HL-60 (cell line): ENCODE measurements at regions not wholly inside any gene's neighbourhood (a gene's known extent, or its start where the extent isn't known, plus 50 kb on each side); places are given as distances from the start of the nearest gene placed in this dataset.

ENCODE experiments used
- DNase-seq, 2 experiments: peaks; one replicate each; pipeline ENCODE4 v3.0.0-alpha.2; 2010 to 2020; ENCODE audit warnings: low read depth in 1 of 2, low spot score in 1 of 2
- H3K27ac ChIP-seq: fragments of 250-450 bp; sonication (Bioruptor Pico); replicated peaks from 2 replicates; pipeline ENCODE4 v1.5.1; 2020; ENCODE audit warnings: mild to moderate bottlenecking, moderate library complexity
- H3K27me3 ChIP-seq: fragments of 250-450 bp; sonication (Bioruptor Pico); 2 replicates; pipeline ENCODE4 v1.5.1; 2021; ENCODE audit warnings: mild to moderate bottlenecking, moderate library complexity; ENCODE audit not compliant: insufficient read depth, poor library complexity, severe bottlenecking
- H3K4me3 ChIP-seq: replicated peaks from 2 replicates; pipeline ENCODE4 v1.5.1; 2011; ENCODE audit warnings: mild to moderate bottlenecking, control low read depth, low read length; ENCODE audit not compliant: insufficient read depth
- GABPA ChIP-seq: IDR thresholded peaks from 2 replicates; pipeline ENCODE4 v1.6.1; 2012; ENCODE audit warnings: low read depth
- POLR2AphosphoS5 ChIP-seq: IDR thresholded peaks from 2 replicates; pipeline ENCODE4 v1.6.1; 2012; ENCODE audit warnings: low read depth
- SPI1 ChIP-seq: IDR thresholded peaks from 2 replicates; pipeline ENCODE4 v1.6.1; 2012; ENCODE audit warnings: low read depth, mild to moderate bottlenecking, borderline replicate concordance
- TF ChIP-seq, protein P1 (sequence below): IDR thresholded peaks from 2 replicates; pipeline ENCODE4 v1.6.1; 2012; ENCODE audit warnings: low read depth; ENCODE audit not compliant: insufficient replicate concordance
- TF ChIP-seq, protein P2 (sequence below): IDR thresholded peaks from one replicate; pipeline ENCODE4 v1.5.1; 2011; ENCODE audit warnings: low read length, control low read depth, inconsistent platforms; ENCODE audit not compliant: insufficient read depth

DNA sequence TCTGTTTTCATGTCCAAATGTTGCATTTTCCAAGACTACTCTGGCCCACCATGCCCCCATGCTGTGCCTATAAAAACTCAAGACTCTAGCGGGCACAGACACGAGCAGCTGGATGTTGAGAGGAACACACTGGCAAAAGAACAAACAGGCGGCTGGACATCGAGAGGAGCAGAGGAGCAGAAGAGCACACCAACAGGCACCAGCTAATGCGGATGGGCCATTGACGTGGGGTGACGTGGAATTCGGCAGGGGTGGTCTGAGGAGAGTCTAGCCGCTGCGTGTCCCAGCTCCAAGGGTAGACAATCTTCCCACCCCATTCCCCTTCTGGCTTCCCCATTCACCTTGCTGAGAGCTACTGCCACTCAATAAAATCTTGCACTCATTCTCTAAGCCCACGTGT lies 54.4 kb upstream of the SMIM30 start:
- Histone ChIP-seq H3K27ac (no peak overlapping the region), H3K4me3 (no peak overlapping the region), H3K27me3 (no peaks in the 10 kb centered on the region)
- no peak for DNase-seq
- TF ChIP-seq POLR2AphosphoS5 (no peak), SPI1 (no peak), GABPA (no peak)
- TF ChIP-seq, protein P1, sequence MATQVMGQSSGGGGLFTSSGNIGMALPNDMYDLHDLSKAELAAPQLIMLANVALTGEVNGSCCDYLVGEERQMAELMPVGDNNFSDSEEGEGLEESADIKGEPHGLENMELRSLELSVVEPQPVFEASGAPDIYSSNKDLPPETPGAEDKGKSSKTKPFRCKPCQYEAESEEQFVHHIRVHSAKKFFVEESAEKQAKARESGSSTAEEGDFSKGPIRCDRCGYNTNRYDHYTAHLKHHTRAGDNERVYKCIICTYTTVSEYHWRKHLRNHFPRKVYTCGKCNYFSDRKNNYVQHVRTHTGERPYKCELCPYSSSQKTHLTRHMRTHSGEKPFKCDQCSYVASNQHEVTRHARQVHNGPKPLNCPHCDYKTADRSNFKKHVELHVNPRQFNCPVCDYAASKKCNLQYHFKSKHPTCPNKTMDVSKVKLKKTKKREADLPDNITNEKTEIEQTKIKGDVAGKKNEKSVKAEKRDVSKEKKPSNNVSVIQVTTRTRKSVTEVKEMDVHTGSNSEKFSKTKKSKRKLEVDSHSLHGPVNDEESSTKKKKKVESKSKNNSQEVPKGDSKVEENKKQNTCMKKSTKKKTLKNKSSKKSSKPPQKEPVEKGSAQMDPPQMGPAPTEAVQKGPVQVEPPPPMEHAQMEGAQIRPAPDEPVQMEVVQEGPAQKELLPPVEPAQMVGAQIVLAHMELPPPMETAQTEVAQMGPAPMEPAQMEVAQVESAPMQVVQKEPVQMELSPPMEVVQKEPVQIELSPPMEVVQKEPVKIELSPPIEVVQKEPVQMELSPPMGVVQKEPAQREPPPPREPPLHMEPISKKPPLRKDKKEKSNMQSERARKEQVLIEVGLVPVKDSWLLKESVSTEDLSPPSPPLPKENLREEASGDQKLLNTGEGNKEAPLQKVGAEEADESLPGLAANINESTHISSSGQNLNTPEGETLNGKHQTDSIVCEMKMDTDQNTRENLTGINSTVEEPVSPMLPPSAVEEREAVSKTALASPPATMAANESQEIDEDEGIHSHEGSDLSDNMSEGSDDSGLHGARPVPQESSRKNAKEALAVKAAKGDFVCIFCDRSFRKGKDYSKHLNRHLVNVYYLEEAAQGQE: no peak
- TF ChIP-seq, protein P2, sequence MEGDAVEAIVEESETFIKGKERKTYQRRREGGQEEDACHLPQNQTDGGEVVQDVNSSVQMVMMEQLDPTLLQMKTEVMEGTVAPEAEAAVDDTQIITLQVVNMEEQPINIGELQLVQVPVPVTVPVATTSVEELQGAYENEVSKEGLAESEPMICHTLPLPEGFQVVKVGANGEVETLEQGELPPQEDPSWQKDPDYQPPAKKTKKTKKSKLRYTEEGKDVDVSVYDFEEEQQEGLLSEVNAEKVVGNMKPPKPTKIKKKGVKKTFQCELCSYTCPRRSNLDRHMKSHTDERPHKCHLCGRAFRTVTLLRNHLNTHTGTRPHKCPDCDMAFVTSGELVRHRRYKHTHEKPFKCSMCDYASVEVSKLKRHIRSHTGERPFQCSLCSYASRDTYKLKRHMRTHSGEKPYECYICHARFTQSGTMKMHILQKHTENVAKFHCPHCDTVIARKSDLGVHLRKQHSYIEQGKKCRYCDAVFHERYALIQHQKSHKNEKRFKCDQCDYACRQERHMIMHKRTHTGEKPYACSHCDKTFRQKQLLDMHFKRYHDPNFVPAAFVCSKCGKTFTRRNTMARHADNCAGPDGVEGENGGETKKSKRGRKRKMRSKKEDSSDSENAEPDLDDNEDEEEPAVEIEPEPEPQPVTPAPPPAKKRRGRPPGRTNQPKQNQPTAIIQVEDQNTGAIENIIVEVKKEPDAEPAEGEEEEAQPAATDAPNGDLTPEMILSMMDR: no peak

DNA sequence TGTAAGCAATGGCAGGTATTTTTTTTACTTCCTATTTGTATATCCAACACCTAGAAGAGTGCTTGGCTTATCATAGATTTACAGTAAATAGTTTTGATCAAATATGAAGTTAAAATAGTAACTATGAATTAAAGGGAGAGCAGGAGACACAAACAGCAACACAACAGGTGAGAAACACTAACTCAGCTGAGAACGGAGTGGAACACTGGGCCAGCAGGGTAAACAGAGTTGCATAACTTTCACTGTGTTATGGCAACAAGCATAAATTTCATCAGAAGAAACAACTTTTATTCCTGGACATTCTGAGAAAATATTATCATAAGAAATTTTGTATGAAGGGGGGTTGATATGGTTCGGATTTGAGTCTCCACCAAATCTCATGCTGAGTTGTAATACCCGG lies 52.2 kb upstream of the SMIM30 start:
- no peak for DNase-seq
- no peaks in the 10 kb centered on the region for H3K27me3 ChIP-seq
- H3K4me3 ChIP-seq: no peak overlapping the region
- no peak overlapping the region for H3K27ac ChIP-seq
- TF ChIP-seq, protein P2: no peak
- TF ChIP-seq, protein P1: no peak
- no peak for TF ChIP-seq GABPA
- TF ChIP-seq SPI1: no peak
- TF ChIP-seq POLR2AphosphoS5: no peak
